Stimulated activated CD4-positive, alpha-beta T cell treated with anti-CD3 and anti-CD28 coated beads, Interleukin-12 subunit alpha, Interleukin-12 subunit beta, amount 100 ng/mL, for 24 hours (primary cell): ENCODE measurements at regions not wholly inside any gene's neighbourhood (a gene's known extent, or its start where the extent isn't known, plus 50 kb on each side); places are given as distances from the start of the nearest gene placed in this dataset.
"Not testable (repeated sequence)": the region's sequence is repeated elsewhere in the genome, so short reads cannot be mapped to it uniquely, and the experiment has no call there.

Source experiments
- DNase-seq, 2 experiments: peaks; one replicate each; pipeline ENCODE4 v3.0.0-alpha.2; 2020; ENCODE audit warnings: low read depth in 2 of 2

- DNase-seq: no peak
Observed at GRCh38 chr7:149568218-149568617, 70.6 kb upstream of the ZNF746 start.

- DNase-seq: no peak
Observed at GRCh38 chr7:149566103-149566502, 68.5 kb upstream of the ZNF746 start.

- DNase-seq: no peak
Observed at GRCh38 chr7:149565096-149565382, 67.4 kb upstream of the ZNF746 start.

- no peak for DNase-seq
Observed at GRCh38 chr7:149564340-149565095, 66.9 kb upstream of the ZNF746 start.

- no peak for DNase-seq
Observed at GRCh38 chr7:149562602-149563001, 65.0 kb upstream of the ZNF746 start.

- no peak for DNase-seq
Observed at GRCh38 chr7:149561072-149561471, 63.5 kb upstream of the ZNF746 start.

- no peak for DNase-seq
Observed at GRCh38 chr7:149559711-149560110, 62.1 kb upstream of the ZNF746 start.

- no peak for DNase-seq
Observed at GRCh38 chr7:149558149-149558861, 60.7 kb upstream of the ZNF746 start.

GRCh38 chr7:149556525-149556924 is 58.9 kb upstream of the ZNF746 start:
- DNase-seq: not testable (repeated sequence)

- not testable (repeated sequence) for DNase-seq
Observed at GRCh38 chr7:149554821-149555220, 57.2 kb upstream of the ZNF746 start.

GRCh38 chr7:149553991-149554390 is 56.4 kb upstream of the ZNF746 start:
- not testable (repeated sequence) for DNase-seq

GRCh38 chr7:149552799-149553198 is 55.2 kb upstream of the ZNF746 start:
- DNase-seq: no peak
